Bronchial epithelial cell (primary cell): ENCODE measurements at regions not wholly inside any gene's neighbourhood (a gene's known extent, or its start where the extent isn't known, plus 50 kb on each side); places are given as distances from the start of the nearest gene placed in this dataset.
A peak's percentile ranks its signal among the peaks of the same experiment; 100 is the strongest.

ENCODE experiments used
- DNase-seq: peaks from one replicate; pipeline ENCODE4 v3.0.0-alpha.2; 2010; ENCODE audit warnings: low read depth
- FAIRE-seq: peaks from 2 replicates; lab custom pipeline; 2011; peaks lifted over from hg19 to GRCh38; lab: Jason Lieb, UNC
- H3K27me3 ChIP-seq: 2 replicates; pipeline ENCODE4 v1.5.1; 2011; ENCODE audit warnings: low read length; ENCODE audit not compliant: control insufficient read depth, insufficient read depth
- H3K36me3 ChIP-seq: 2 replicates; pipeline ENCODE4 v1.5.1; 2011; ENCODE audit warnings: low read length; ENCODE audit not compliant: control insufficient read depth, insufficient read depth
- H3K4me3 ChIP-seq: 2 replicates; pipeline ENCODE4 v1.5.1; 2011; ENCODE audit warnings: mild to moderate bottlenecking, low read depth, low read length, control low read depth
- CTCF ChIP-seq: IDR thresholded peaks from 2 replicates; pipeline ENCODE4 v1.5.1; 2011; ENCODE audit warnings: mild to moderate bottlenecking, moderate library complexity, low read length, control low read depth, inconsistent platforms; ENCODE audit not compliant: insufficient read depth, severe bottlenecking

- TF ChIP-seq CTCF, result no peak
- H3K36me3 ChIP-seq, result no peaks in the 10 kb centered on the region
- FAIRE-seq (peak; percentile 98), DNase-seq (peak; percentile 99)
- H3K27me3 ChIP-seq, result no peaks in the 10 kb centered on the region
- peak overlapping the region; percentile 37 for H3K4me3 ChIP-seq
These were observed 109.3 kb upstream of the IFNE start for GRCh38 chr9:21591221-21592062.

- no peak for FAIRE-seq
- Histone ChIP-seq H3K27me3 (no peaks in the 10 kb centered on the region), H3K4me3 (no peak overlapping the region), H3K36me3 (no peaks in the 10 kb centered on the region)
- no peak for DNase-seq
- no peak for TF ChIP-seq CTCF
These were observed 109.9 kb upstream of the IFNE start for GRCh38 chr9:21592063-21592338.

DNA sequence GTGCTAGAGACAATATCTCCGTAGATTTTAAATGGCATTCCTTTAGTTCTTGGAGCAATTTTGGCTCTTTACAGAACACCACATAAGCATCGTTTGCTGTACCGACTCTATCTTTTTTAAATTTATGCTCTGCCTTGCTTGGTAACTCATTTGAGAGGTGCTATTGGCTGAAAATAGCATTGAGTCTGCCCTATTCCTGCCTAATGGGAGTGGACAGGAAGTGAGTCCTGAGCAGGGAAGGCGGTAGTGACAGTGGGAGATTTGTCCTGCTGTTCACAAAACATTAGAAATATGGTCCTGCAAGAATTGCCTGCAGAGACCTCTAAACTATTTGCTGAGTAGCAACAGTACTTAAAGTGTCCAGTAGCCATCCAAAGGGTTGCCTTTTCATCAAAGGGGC is 115.2 kb upstream of the IFNE start:
- DNase-seq (no peak), FAIRE-seq (no peak)
- Histone ChIP-seq H3K36me3 (no peaks in the 10 kb centered on the region), H3K4me3 (no peak overlapping the region), H3K27me3 (no peaks in the 10 kb centered on the region)
- TF ChIP-seq CTCF, result no peak

- DNase-seq (no peak), FAIRE-seq (no peak)
- Histone ChIP-seq H3K4me3 (no peak overlapping the region), H3K27me3 (no peaks in the 10 kb centered on the region), H3K36me3 (no peaks in the 10 kb centered on the region)
- no peak for TF ChIP-seq CTCF
These were observed 116.6 kb upstream of the IFNE start for GRCh38 chr9:21598749-21599148.

DNA sequence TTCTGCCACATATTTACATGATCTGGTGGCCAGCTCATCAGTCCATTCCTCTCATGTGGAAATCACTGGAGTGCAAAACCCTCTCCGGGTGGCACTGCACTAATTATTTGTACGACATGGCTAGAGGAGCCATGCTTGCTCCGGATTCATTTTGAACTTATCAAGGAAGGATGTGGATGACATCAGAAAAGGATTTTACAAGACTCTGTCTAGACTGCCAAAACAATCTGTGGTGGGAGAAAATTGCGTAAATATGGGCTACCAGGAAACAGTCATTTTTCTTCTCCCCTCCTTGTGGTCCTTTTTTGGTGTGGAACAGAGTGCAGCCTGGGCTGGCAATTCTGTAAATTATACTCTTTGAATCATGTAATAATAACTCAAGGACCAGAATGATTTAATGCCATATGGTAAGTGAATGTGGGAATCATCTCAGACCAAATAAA is 123.4 kb upstream of the IFNE start:
- H3K27me3 ChIP-seq, result no peaks in the 10 kb centered on the region
- no peaks in the 10 kb centered on the region for H3K36me3 ChIP-seq
- TF ChIP-seq CTCF, result no peak
- no peak for FAIRE-seq
- no peak for DNase-seq
- no peak overlapping the region for H3K4me3 ChIP-seq

DNA sequence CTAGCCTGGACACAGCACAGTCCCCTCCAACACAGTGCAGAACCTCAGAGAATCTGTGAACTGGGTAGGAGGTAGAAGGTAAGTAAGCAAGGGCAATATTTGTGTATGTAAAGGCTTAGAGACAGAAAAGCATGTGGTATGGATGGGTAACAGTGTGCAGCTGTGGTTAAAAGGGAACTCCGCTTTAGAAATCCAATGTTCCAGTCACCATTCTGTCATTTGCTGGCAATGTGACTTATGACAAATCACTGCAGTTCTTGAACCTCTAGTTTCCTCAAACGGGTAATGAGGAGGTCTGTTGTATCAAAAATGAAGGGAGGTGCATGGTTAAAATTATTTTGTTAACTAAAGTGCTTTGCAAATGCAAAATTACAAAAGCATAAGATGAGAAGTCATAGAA is 125.5 kb upstream of the IFNE start:
- FAIRE-seq, result no peak
- no peak overlapping the region for H3K4me3 ChIP-seq
- no peaks in the 10 kb centered on the region for H3K36me3 ChIP-seq
- no peak for TF ChIP-seq CTCF
- no peaks in the 10 kb centered on the region for H3K27me3 ChIP-seq
- DNase-seq, result no peak
